Subcutaneous abdominal adipose tissue (tissue), 5 donors: ENCODE measurements at regions not wholly inside any gene's neighbourhood (a gene's known extent, or its start where the extent isn't known, plus 50 kb on each side); places are given as distances from the start of the nearest gene placed in this dataset.
"Not testable (repeated sequence)": the region's sequence is repeated elsewhere in the genome, so short reads cannot be mapped to it uniquely, and the experiment has no call there.

Source experiments
- H3K27ac ChIP-seq: one replicate; pipeline ENCODE4 v1.7.0; 2013; ENCODE audit warnings: low read depth, mild to moderate bottlenecking, inconsistent platforms, low read length, moderate library complexity
- H3K27me3 ChIP-seq, 5 donors: one replicate each; pipeline ENCODE4 v1.7.0; 2013; ENCODE audit warnings: low read length in 5 of 5, inconsistent platforms in 1 of 5; ENCODE audit not compliant: control insufficient read depth in 5 of 5, insufficient read depth in 4 of 5
- H3K36me3 ChIP-seq, 5 donors: one replicate each; pipeline ENCODE4 v1.7.0; 2013; ENCODE audit warnings: low read length in 5 of 5; ENCODE audit not compliant: control insufficient read depth in 5 of 5, insufficient read depth in 5 of 5
- H3K4me1 ChIP-seq, 5 donors: one replicate each; pipeline ENCODE4 v1.7.0; 2013; ENCODE audit warnings: low read length in 5 of 5, mild to moderate bottlenecking in 3 of 5, moderate library complexity in 1 of 5; ENCODE audit not compliant: control insufficient read depth in 5 of 5, insufficient read depth in 5 of 5
- H3K4me3 ChIP-seq, 5 donors: one replicate each; pipeline ENCODE4 v1.7.0; 2013; ENCODE audit warnings: low read length in 5 of 5, low read depth in 1 of 5
- H3K9ac ChIP-seq, 5 donors: one replicate each; pipeline ENCODE4 v1.7.0; 2013; ENCODE audit warnings: low read length in 5 of 5, mild to moderate bottlenecking in 4 of 5, moderate library complexity in 3 of 5
- H3K9me3 ChIP-seq, 5 donors: one replicate each; pipeline ENCODE4 v1.7.0; 2013; ENCODE audit warnings: low read length in 5 of 5; ENCODE audit not compliant: control insufficient read depth in 5 of 5
- donor health status: healthy.
- donor health status: healthy.
- donor health status: healthy.
- donor health status: healthy.
- donor health status: healthy.

DNA sequence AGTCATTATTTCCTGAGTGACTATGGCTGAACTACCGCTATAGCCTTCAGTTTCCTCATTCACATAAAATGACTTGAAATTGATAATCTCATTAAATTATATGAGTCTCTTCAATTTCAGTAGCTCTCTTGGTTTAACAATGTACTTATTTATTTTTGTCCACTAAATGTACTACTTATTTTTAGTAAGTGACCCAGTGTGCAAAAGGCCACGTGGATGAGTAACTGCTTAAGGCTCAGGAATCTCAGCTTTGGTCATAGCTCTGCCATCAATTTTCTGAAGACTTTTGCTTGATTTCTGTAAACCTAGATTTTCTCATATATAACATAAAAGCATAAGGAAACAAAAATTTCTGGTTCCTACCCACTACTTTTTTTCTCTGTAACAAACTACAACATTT lies 1132.9 kb upstream of the CDH8 start:
- H3K9ac ChIP-seq, result no peak overlapping the region
- no peaks in the 10 kb centered on the region for H3K4me1 ChIP-seq
- H3K27me3 ChIP-seq, result no peaks in the 10 kb centered on the region
- no peaks in the 10 kb centered on the region for H3K36me3 ChIP-seq
- H3K27ac ChIP-seq, result no peak overlapping the region
- no peak overlapping the region for H3K4me3 ChIP-seq
- peaks cover 0 to 5% (median 0%) of the 10 kb centered on the region in 5 donors for H3K9me3 ChIP-seq

DNA sequence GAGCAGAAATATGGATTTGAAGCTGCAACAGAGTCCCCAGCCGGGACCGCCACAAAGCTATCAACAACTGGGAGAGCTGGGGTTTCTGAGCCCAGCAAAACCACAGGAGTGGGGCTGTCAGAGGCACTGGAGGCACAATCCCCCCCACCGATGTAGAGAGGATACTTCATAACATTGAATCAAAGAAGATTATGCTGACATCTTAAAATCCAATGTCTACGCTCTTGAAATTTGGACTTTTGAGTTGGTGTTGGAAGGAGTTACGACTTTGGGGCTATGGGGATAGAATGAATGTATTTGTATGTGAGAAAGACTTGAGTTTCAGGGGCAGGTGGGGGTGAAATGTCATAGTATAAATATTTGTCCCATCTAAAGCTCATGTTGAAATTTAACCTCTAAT lies 1121.6 kb upstream of the CDH8 start:
- no peaks in the 10 kb centered on the region for H3K9me3 ChIP-seq
- H3K27ac ChIP-seq, result no peak overlapping the region
- no peak overlapping the region for H3K9ac ChIP-seq

GRCh38 chr16:63146251-63146650 lies 1110.0 kb upstream of the CDH8 start:
- no peaks in the 10 kb centered on the region for H3K4me1 ChIP-seq
- H3K4me3 ChIP-seq, result no peak overlapping the region
- no peaks in the 10 kb centered on the region for H3K9me3 ChIP-seq
- H3K27ac ChIP-seq, result no peak overlapping the region
- H3K27me3 ChIP-seq, result no peaks in the 10 kb centered on the region
- no peaks in the 10 kb centered on the region for H3K36me3 ChIP-seq
- no peak overlapping the region for H3K9ac ChIP-seq

More for the DNA sequence above, 1121.6 kb upstream of the CDH8 start:
- H3K27me3 ChIP-seq, result no peaks in the 10 kb centered on the region
- H3K4me3 ChIP-seq, result no peak overlapping the region
- H3K4me1 ChIP-seq, result no peaks in the 10 kb centered on the region
- no peaks in the 10 kb centered on the region for H3K36me3 ChIP-seq

GRCh38 chr16:63145411-63145810 lies 1109.2 kb upstream of the CDH8 start:
- Histone ChIP-seq H3K27ac (no peak overlapping the region), H3K4me3 (no peak overlapping the region), H3K9ac (no peak overlapping the region), H3K9me3 (no peaks in the 10 kb centered on the region), H3K4me1 (no peaks in the 10 kb centered on the region), H3K36me3 (no peaks in the 10 kb centered on the region), H3K27me3 (no peaks in the 10 kb centered on the region)

- Histone ChIP-seq H3K27me3 (no peaks in the 10 kb centered on the region), H3K9me3 (peaks cover 0 to 3% (median under 1%) of the 10 kb centered on the region in 5 donors), H3K36me3 (no peaks in the 10 kb centered on the region), H3K27ac (no peak overlapping the region), H3K9ac (no peak overlapping the region), H3K4me1 (no peaks in the 10 kb centered on the region), H3K4me3 (no peak overlapping the region)
Observed at GRCh38 chr16:63135069-63135468, 1098.8 kb upstream of the CDH8 start.

DNA sequence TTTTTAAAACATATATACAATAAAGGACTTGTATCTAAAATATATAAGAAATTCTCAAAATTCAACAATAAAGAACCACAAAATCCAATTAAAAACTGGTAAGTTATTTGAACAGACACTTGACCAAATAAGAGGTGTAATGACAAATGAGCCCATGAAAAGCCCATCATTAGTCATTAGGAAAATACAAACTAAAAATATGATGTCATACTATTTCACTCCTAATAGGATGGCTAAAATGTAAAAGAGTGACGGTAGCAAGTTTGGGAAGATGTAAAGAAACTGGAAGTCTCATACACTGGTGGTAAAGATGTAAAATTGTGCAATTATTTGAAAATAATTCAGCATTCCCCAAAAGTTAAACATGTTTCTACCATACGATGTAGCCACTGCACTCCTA lies 1095.3 kb upstream of the CDH8 start:
- peaks cover 0 to 14% (median 4%) of the 10 kb centered on the region in 5 donors for H3K9me3 ChIP-seq

DNA sequence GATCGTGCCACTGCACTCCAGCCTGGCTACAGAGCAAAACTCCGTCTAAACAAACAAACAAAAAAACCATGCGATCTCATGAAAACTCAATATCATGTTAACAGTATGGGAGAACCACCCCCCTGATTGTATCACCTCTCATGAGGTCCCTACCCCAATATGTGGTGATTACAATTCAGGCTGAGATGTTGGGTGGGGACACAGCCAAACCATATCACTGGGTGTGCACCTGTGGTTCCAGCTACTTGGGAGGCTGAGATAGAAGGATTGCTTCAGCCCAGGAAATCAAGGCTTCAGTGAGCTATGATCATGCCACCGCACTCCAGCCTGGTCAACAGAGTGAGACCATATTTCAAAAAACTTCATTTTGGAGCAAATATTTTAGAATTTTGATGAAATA lies 1094.7 kb upstream of the CDH8 start:
- Histone ChIP-seq H3K27ac (no peak overlapping the region), H3K36me3 (no peaks in the 10 kb centered on the region), H3K27me3 (no peaks in the 10 kb centered on the region), H3K9ac (no peak overlapping the region), H3K4me3 (no peak overlapping the region), H3K4me1 (no peaks in the 10 kb centered on the region), H3K9me3 (peaks cover 0 to 14% (median 4%) of the 10 kb centered on the region in 5 donors)

More for the DNA sequence above, 1095.3 kb upstream of the CDH8 start:
- no peaks in the 10 kb centered on the region for H3K4me1 ChIP-seq
- H3K4me3 ChIP-seq, result no peak overlapping the region
- no peaks in the 10 kb centered on the region for H3K27me3 ChIP-seq
- H3K36me3 ChIP-seq, result no peaks in the 10 kb centered on the region
- no peak overlapping the region for H3K27ac ChIP-seq
- no peak overlapping the region for H3K9ac ChIP-seq

DNA sequence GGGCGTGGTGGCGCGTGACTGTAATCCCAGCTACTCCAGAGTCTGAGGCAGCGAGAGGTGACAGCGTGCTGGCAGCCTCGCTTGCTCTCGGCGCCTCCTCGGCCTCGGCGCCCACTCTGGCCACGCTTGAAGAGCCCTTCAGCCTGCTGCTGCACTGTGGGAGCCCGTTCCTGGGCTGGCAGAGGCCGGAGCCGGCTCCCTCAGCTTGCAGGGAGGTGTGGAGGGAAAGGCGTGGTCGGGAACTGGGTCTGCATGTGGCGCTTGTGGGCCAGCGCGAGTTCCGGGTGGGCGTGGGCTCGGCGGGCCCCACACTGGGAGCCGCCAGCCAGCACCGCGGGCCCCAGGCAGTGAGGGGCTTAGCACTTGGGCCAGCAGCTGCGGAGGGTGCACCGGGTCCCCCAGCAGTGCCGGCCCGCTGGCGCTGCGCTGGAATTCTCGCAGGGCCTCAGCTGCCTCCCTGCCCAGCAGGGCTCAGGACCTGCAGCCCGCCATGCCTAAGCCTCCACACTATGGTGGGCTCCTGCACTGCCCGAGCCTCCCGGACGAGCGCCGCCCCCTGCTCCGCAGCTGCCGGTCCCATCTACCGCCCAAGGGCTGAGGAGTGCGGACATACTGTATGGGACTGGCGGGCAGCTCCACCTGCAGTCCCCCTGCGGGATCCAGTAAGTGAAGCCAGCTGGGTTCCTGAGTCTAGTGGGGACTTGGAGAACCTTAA lies 1093.3 kb upstream of the CDH8 start:
- Histone ChIP-seq H3K9ac (no peak overlapping the region), H3K27me3 (no peaks in the 10 kb centered on the region), H3K9me3 (peaks cover 0 to 14% (median 4%) of the 10 kb centered on the region in 5 donors), H3K4me3 (no peak overlapping the region), H3K36me3 (no peaks in the 10 kb centered on the region), H3K4me1 (no peaks in the 10 kb centered on the region), H3K27ac (no peak overlapping the region)

DNA sequence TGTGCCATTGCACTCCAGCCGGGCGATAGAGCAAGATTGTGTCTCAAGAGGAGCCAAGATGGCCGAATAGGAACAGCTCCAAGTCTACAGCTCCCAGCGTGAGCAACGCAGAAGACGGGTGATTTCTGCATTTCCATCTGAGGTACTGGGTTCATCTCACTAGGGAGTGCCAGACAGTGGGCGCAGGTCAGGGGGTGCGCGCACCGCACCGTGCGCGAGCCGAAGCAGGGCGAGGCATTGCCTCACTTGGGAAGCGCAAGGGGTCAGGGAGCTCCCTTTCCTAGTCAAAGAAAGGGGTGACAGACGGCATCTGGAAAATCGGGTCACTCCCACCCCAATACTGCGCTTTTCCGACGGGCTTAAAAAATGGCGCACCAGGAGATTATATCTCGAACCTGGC lies 1083.7 kb upstream of the CDH8 start:
- not testable (repeated sequence) for H3K9ac ChIP-seq, H3K27ac ChIP-seq, H3K4me1 ChIP-seq, H3K9me3 ChIP-seq, H3K36me3 ChIP-seq, H3K27me3 ChIP-seq, H3K4me3 ChIP-seq

DNA sequence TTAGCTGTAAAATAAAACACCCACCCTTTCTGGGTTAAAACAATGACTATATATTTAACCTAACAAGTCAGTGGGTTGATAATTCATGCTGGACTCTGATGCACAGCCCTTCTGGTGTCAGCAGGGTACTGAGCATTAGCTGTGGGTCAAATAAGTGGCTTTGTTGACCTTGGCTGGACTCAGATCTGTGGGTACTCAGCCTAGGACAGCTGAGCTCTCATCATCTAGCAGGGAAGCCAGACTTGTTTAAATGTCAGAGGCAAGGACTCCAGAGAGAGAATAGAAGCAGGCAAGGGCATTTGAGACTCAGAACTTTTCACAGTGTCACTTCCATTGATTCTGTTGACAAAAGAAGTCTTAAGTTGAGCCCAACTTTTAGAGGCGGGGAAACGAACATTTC lies 1063.8 kb upstream of the CDH8 start:
- no peaks in the 10 kb centered on the region for H3K36me3 ChIP-seq
- H3K4me1 ChIP-seq, result no peaks in the 10 kb centered on the region
- no peak overlapping the region for H3K9ac ChIP-seq
- H3K9me3 ChIP-seq, result peaks cover 0 to 2% (median 0%) of the 10 kb centered on the region in 5 donors
- no peak overlapping the region for H3K4me3 ChIP-seq
- H3K27ac ChIP-seq, result no peak overlapping the region
- H3K27me3 ChIP-seq, result no peaks in the 10 kb centered on the region
